Mesenchymal stem cell (in vitro differentiated cells and primary cell): ENCODE measurements at regions not wholly inside any gene's neighbourhood (a gene's known extent, or its start where the extent isn't known, plus 50 kb on each side); places are given as distances from the start of the nearest gene placed in this dataset.

ENCODE experiments used
- DNase-seq: peaks from one replicate; pipeline ENCODE4 v3.0.0-alpha.2; 2013
- H2AFZ ChIP-seq: one replicate; pipeline ENCODE4 v1.6.1; 2013; ENCODE audit warnings: low read depth, mild to moderate bottlenecking, control low read depth, inconsistent platforms, low read length, moderate library complexity
- H2AK5ac ChIP-seq: 2 replicates; pipeline ENCODE4 v1.6.1; 2013; ENCODE audit warnings: low read length, moderate library complexity, mild to moderate bottlenecking, inconsistent platforms; ENCODE audit not compliant: severe bottlenecking
- H2BK120ac ChIP-seq: one replicate; pipeline ENCODE4 v1.6.1; 2013; ENCODE audit warnings: low read depth, mild to moderate bottlenecking, inconsistent platforms, low read length, moderate library complexity
- H2BK12ac ChIP-seq, 2 experiments: one replicate each; pipeline ENCODE4 v1.6.1; 2013; ENCODE audit warnings: inconsistent platforms in 2 of 2, low read length in 2 of 2, mild to moderate bottlenecking in 2 of 2, moderate library complexity in 2 of 2, control low read depth in 1 of 2
- H2BK15ac ChIP-seq: one replicate; pipeline ENCODE4 v1.6.1; 2013; ENCODE audit warnings: mild to moderate bottlenecking, low read depth, inconsistent platforms; ENCODE audit not compliant: poor library complexity, severe bottlenecking
- H2BK5ac ChIP-seq: 2 replicates; pipeline ENCODE4 v1.6.1; 2013; ENCODE audit warnings: low read depth, mild to moderate bottlenecking, low read length, control low read depth, inconsistent platforms; ENCODE audit not compliant: poor library complexity, severe bottlenecking
- H3K14ac ChIP-seq, 2 experiments: one replicate each; pipeline ENCODE4 v1.6.1; 2013; ENCODE audit warnings: inconsistent platforms in 2 of 2, low read length in 2 of 2, control low read depth in 1 of 2, mild to moderate bottlenecking in 1 of 2, moderate library complexity in 1 of 2
- H3K18ac ChIP-seq, 2 experiments: one replicate each; pipeline ENCODE4 v1.6.1; 2013; ENCODE audit warnings: inconsistent platforms in 2 of 2, low read length in 2 of 2, control low read depth in 1 of 2, low read depth in 1 of 2, mild to moderate bottlenecking in 1 of 2
- H3K23ac ChIP-seq, 2 experiments: one replicate each; pipeline ENCODE4 v1.6.1; 2013; ENCODE audit warnings: inconsistent platforms in 2 of 2, low read length in 2 of 2, mild to moderate bottlenecking in 2 of 2, moderate library complexity in 2 of 2, control low read depth in 1 of 2
- H3K27ac ChIP-seq: 2 replicates; pipeline ENCODE4 v1.5.1; 2013; ENCODE audit warnings: mild to moderate bottlenecking, moderate library complexity, low read length, control low read depth, inconsistent platforms; ENCODE audit not compliant: poor library complexity, severe bottlenecking
- H3K27me3 ChIP-seq, 2 experiments: 2 replicates each; pipeline versions ENCODE4 v1.6.1 to v1.7.0; 2013; ENCODE audit warnings: low read length in 2 of 2, mild to moderate bottlenecking in 2 of 2, moderate library complexity in 2 of 2, control low read depth in 1 of 2, inconsistent platforms in 1 of 2; ENCODE audit not compliant: control insufficient read depth in 1 of 2, insufficient read depth in 1 of 2
- H3K36me3 ChIP-seq, 2 experiments: 2 replicates each; pipeline versions ENCODE4 v1.6.1 to v1.7.0; 2013; ENCODE audit warnings: low read length in 2 of 2, control low read depth in 1 of 2, inconsistent platforms in 1 of 2, low read depth in 1 of 2, mild to moderate bottlenecking in 1 of 2; ENCODE audit not compliant: insufficient read depth in 2 of 2, control insufficient read depth in 1 of 2
- H3K4ac ChIP-seq, 2 experiments: one replicate each; pipeline ENCODE4 v1.6.1; 2013; ENCODE audit warnings: inconsistent platforms in 2 of 2, low read length in 2 of 2, mild to moderate bottlenecking in 2 of 2, moderate library complexity in 2 of 2, control low read depth in 1 of 2, low read depth in 1 of 2
- H3K4me1 ChIP-seq: 2 replicates; pipeline ENCODE4 v1.6.1; 2013; ENCODE audit warnings: low read depth, low read length, control low read depth; ENCODE audit not compliant: control insufficient read depth, insufficient read depth
- H3K4me2 ChIP-seq: 2 replicates; pipeline ENCODE4 v1.6.1; 2013; ENCODE audit warnings: low read length, mild to moderate bottlenecking, inconsistent platforms; ENCODE audit not compliant: poor library complexity, severe bottlenecking
- H3K4me3 ChIP-seq, 2 experiments: 2 replicates each; pipeline versions ENCODE4 v1.5.1 to v1.7.0; 2013; ENCODE audit warnings: low read length in 2 of 2, mild to moderate bottlenecking in 2 of 2, control low read depth in 1 of 2, low read depth in 1 of 2; ENCODE audit not compliant: insufficient read depth in 1 of 2
- H3K79me1 ChIP-seq: replicated peaks from 2 replicates; pipeline ENCODE4 v1.6.1; 2013; ENCODE audit warnings: mild to moderate bottlenecking, control low read depth, low read length, inconsistent platforms; ENCODE audit not compliant: poor library complexity, severe bottlenecking
- H3K9ac ChIP-seq: 2 replicates; pipeline ENCODE4 v1.7.0; 2013; ENCODE audit warnings: mild to moderate bottlenecking, low read length, moderate library complexity
- H3K9me3 ChIP-seq: 2 replicates; pipeline ENCODE4 v1.7.0; 2013; ENCODE audit warnings: mild to moderate bottlenecking, low read length; ENCODE audit not compliant: control insufficient read depth
- H4K8ac ChIP-seq: one replicate; pipeline ENCODE4 v1.6.1; 2013; ENCODE audit warnings: inconsistent platforms, mild to moderate bottlenecking, low read length, moderate library complexity
- H4K91ac ChIP-seq: one replicate; pipeline ENCODE4 v1.6.1; 2013; ENCODE audit warnings: mild to moderate bottlenecking, low read length, inconsistent platforms
- WGBS: methylation state at CpG from one replicate; pipeline ENCODE4 v1.1.7; 2013; ENCODE audit warnings: mixed read lengths; 5-methylcytosine and 5-hydroxymethylcytosine counted together

GRCh38 chr9:95574176-95574575, 57.4 kb upstream of the PTCH1 start:
- no peak overlapping the region for H2AK5ac ChIP-seq
- H2AFZ ChIP-seq = no peak overlapping the region
- peaks cover 9% of the 10 kb centered on the region for H3K4me1 ChIP-seq
- H3K79me1 ChIP-seq = no peaks in the 10 kb centered on the region
- no peak for DNase-seq
- no peak overlapping the region for H3K14ac ChIP-seq
- H4K91ac ChIP-seq = no peak overlapping the region
- H3K18ac ChIP-seq = no peak overlapping the region
- no peak overlapping the region for H2BK15ac ChIP-seq
- peak overlapping the region in 1 of 2 experiments; percentile 18 for H3K4ac ChIP-seq
- H3K27me3 ChIP-seq = peaks cover 0 to 57% of the 10 kb centered on the region in 2 experiments
- no peaks in the 10 kb centered on the region for H3K9me3 ChIP-seq
- H3K4me3 ChIP-seq = no peak overlapping the region
- no peak overlapping the region for H2BK12ac ChIP-seq
- H3K4me2 ChIP-seq = no peak overlapping the region
- no peak overlapping the region for H3K27ac ChIP-seq
- no peaks in the 10 kb centered on the region for H3K36me3 ChIP-seq
- H3K23ac ChIP-seq = no peak overlapping the region
- H2BK120ac ChIP-seq = no peak overlapping the region
- no peak overlapping the region for H3K9ac ChIP-seq
- 78% methylated on average over 16 of the region's 16 CpGs for WGBS
- H4K8ac ChIP-seq = no peak overlapping the region
- no peak overlapping the region for H2BK5ac ChIP-seq

GRCh38 chr9:95573463-95573862, 56.7 kb upstream of the PTCH1 start:
- no peaks in the 10 kb centered on the region for H3K79me1 ChIP-seq
- H3K27me3 ChIP-seq = peaks cover 0 to 53% of the 10 kb centered on the region in 2 experiments
- H2AK5ac ChIP-seq = no peak overlapping the region
- no peak overlapping the region for H3K18ac ChIP-seq
- H3K4ac ChIP-seq = no peak overlapping the region
- H2BK5ac ChIP-seq = no peak overlapping the region
- no peak overlapping the region for H2BK12ac ChIP-seq
- H3K23ac ChIP-seq = no peak overlapping the region
- peaks cover 9% of the 10 kb centered on the region for H3K4me1 ChIP-seq
- no peak for DNase-seq
- no peak overlapping the region for H4K91ac ChIP-seq
- no peaks in the 10 kb centered on the region for H3K9me3 ChIP-seq
- no peak overlapping the region for H3K9ac ChIP-seq
- H2AFZ ChIP-seq = no peak overlapping the region
- no peak overlapping the region for H3K4me3 ChIP-seq
- 88% methylated on average over 7 of the region's 8 CpGs for WGBS
- no peak overlapping the region for H2BK15ac ChIP-seq
- H3K36me3 ChIP-seq = no peaks in the 10 kb centered on the region
- no peak overlapping the region for H2BK120ac ChIP-seq
- H3K4me2 ChIP-seq = no peak overlapping the region
- H3K14ac ChIP-seq = no peak overlapping the region
- H3K27ac ChIP-seq = no peak overlapping the region
- H4K8ac ChIP-seq = no peak overlapping the region

GRCh38 chr9:95572381-95573151, 55.8 kb upstream of the PTCH1 start:
- WGBS = 91% methylated on average over 25 of the region's 25 CpGs
- DNase-seq = no peak
- Histone ChIP-seq H3K27me3 (peaks cover 0 to 50% of the 10 kb centered on the region in 2 experiments), H3K4me1 (peaks cover 11% of the 10 kb centered on the region), H3K79me1 (no peaks in the 10 kb centered on the region), H2AFZ (no peak overlapping the region), H2BK12ac (no peak overlapping the region), H3K9ac (no peak overlapping the region), H4K8ac (no peak overlapping the region), H3K14ac (no peak overlapping the region), H3K4me2 (no peak overlapping the region), H3K4ac (no peak overlapping the region), H3K27ac (no peak overlapping the region), H4K91ac (no peak overlapping the region), H2BK15ac (no peak overlapping the region), H3K18ac (no peak overlapping the region), H2AK5ac (no peak overlapping the region), H2BK120ac (no peak overlapping the region), H2BK5ac (no peak overlapping the region), H3K9me3 (no peaks in the 10 kb centered on the region), H3K36me3 (no peaks in the 10 kb centered on the region), H3K4me3 (peak overlapping the region in 1 of 2 experiments; percentile 27), H3K23ac (no peak overlapping the region)

- H3K23ac ChIP-seq = no peak overlapping the region
- peak overlapping the region; percentile 30 for H3K4me2 ChIP-seq
- H3K79me1 ChIP-seq = no peaks in the 10 kb centered on the region
- no peak overlapping the region for H4K91ac ChIP-seq
- peak overlapping the region; percentile 39 for H2BK15ac ChIP-seq
- DNase-seq = peak; percentile 15
- H3K9ac ChIP-seq = peak overlapping the region; percentile 76
- no peak overlapping the region for H2BK120ac ChIP-seq
- no peaks in the 10 kb centered on the region for H3K36me3 ChIP-seq
- H3K18ac ChIP-seq = peak overlapping the region in 1 of 2 experiments; percentile 19
- H3K14ac ChIP-seq = no peak overlapping the region
- peak overlapping the region in 1 of 2 experiments; percentile 11 for H2BK12ac ChIP-seq
- peak overlapping the region; percentile 33 for H2AK5ac ChIP-seq
- peaks cover 0 to 48% of the 10 kb centered on the region in 2 experiments for H3K27me3 ChIP-seq
- H3K4me3 ChIP-seq = no peak overlapping the region
- H2AFZ ChIP-seq = no peak overlapping the region
- H2BK5ac ChIP-seq = peak overlapping the region; percentile 75
- H3K27ac ChIP-seq = peak overlapping the region; percentile 91
- 49% methylated on average over 11 of the region's 11 CpGs for WGBS
- peak overlapping the region; percentile 21 for H4K8ac ChIP-seq
- H3K4me1 ChIP-seq = peaks cover 11% of the 10 kb centered on the region
- H3K4ac ChIP-seq = peak overlapping the region in 1 of 2 experiments; percentile 6
- H3K9me3 ChIP-seq = no peaks in the 10 kb centered on the region
These were observed 53.9 kb upstream of the PTCH1 start for GRCh38 chr9:95570646-95571045.
